GM12891 (cell line): ENCODE measurements at regions not wholly inside any gene's neighbourhood (a gene's known extent, or its start where the extent isn't known, plus 50 kb on each side); places are given as distances from the start of the nearest gene placed in this dataset.

Source experiments
- POLR2A ChIP-seq: IDR thresholded peaks from 2 replicates; pipeline ENCODE4 v1.6.1; 2011; ENCODE audit warnings: low read depth, low read length, control low read depth
- POLR2AphosphoS5 ChIP-seq: IDR thresholded peaks from 2 replicates; pipeline ENCODE4 v1.6.1; 2011; ENCODE audit warnings: low read depth, low read length, control low read depth
- TAF1 ChIP-seq: IDR thresholded peaks from 2 replicates; pipeline ENCODE4 v1.6.1; 2011; ENCODE audit warnings: low read depth, low read length, control low read depth

- TF ChIP-seq POLR2AphosphoS5: no peak
- no peak for TF ChIP-seq POLR2A
- TF ChIP-seq TAF1: no peak
These were observed 219.7 kb upstream of the FERD3L start for GRCh38 chr7:19364950-19365349.
